Fibroblast of lung (primary cell): ENCODE measurements at regions not wholly inside any gene's neighbourhood (a gene's known extent, or its start where the extent isn't known, plus 50 kb on each side); places are given as distances from the start of the nearest gene placed in this dataset.

Experiments used
- DNase-seq, 2 donors: peaks; one replicate each; pipeline versions ENCODE4 v3.0.0 to v3.0.0-alpha.2; 2010; ENCODE audit warnings: low read depth in 2 of 2
- H2AFZ ChIP-seq: 2 replicates; pipeline ENCODE4 v1.5.1; 2012; ENCODE audit warnings: low read length, control low read depth, inconsistent platforms
- H3K27ac ChIP-seq: 2 replicates; pipeline ENCODE4 v1.5.1; 2011; ENCODE audit warnings: low read length, control low read depth; ENCODE audit not compliant: insufficient read depth
- H3K27me3 ChIP-seq: 2 replicates; pipeline ENCODE4 v1.5.1; 2011; ENCODE audit warnings: mild to moderate bottlenecking, low read length; ENCODE audit not compliant: control insufficient read depth, insufficient read depth
- H3K36me3 ChIP-seq: 2 replicates; pipeline ENCODE4 v1.5.1; 2011; ENCODE audit warnings: low read length; ENCODE audit not compliant: control insufficient read depth, insufficient read depth
- H3K4me1 ChIP-seq: 2 replicates; pipeline ENCODE4 v1.5.1; 2011; ENCODE audit warnings: low read length; ENCODE audit not compliant: control insufficient read depth, insufficient read depth; ENCODE audit errors: extremely low read depth
- H3K4me2 ChIP-seq: 2 replicates; pipeline ENCODE4 v1.5.1; 2011; ENCODE audit warnings: low read length, control low read depth; ENCODE audit not compliant: insufficient read depth; ENCODE audit errors: extremely low read depth
- H3K4me3 ChIP-seq, 4 experiments: fragments of 200-600 bp in 1 of 4; sonication (generic) in 1 of 4; replicated peaks in 1 of 4; 2 replicates each; pipeline ENCODE4 v1.5.1; 2011 to 2016; ENCODE audit warnings: low read length in 4 of 4, low read depth in 3 of 4, mild to moderate bottlenecking in 3 of 4, control low read depth in 2 of 4, inconsistent platforms in 1 of 4, mixed read lengths in 1 of 4; ENCODE audit not compliant: insufficient read depth in 1 of 4; ENCODE audit errors: control extremely low read depth in 1 of 4
- H3K79me2 ChIP-seq: 2 replicates; pipeline ENCODE4 v1.5.1; 2012; ENCODE audit warnings: mild to moderate bottlenecking, low read length, inconsistent platforms; ENCODE audit not compliant: control insufficient read depth, insufficient read depth
- H3K9ac ChIP-seq: 2 replicates; pipeline ENCODE4 v1.5.1; 2011; ENCODE audit warnings: mild to moderate bottlenecking, low read length, control low read depth; ENCODE audit not compliant: insufficient read depth
- H3K9me3 ChIP-seq: 2 replicates; pipeline ENCODE4 v1.5.1; 2012; ENCODE audit warnings: low read depth, low read length; ENCODE audit not compliant: control insufficient read depth, insufficient read depth
- H4K20me1 ChIP-seq: 2 replicates; pipeline ENCODE4 v1.5.1; 2011; ENCODE audit warnings: low read length; ENCODE audit not compliant: control insufficient read depth, insufficient read depth; ENCODE audit errors: extremely low read depth
- EZH2 ChIP-seq: IDR thresholded peaks from 2 replicates; pipeline ENCODE4 v1.5.1; 2012; ENCODE audit warnings: low read length, control low read depth, mild to moderate bottlenecking; ENCODE audit errors: missing control alignments
- TF ChIP-seq, protein P1 (sequence below), 2 donors: IDR thresholded peaks in 1 of 2; conservative IDR thresholded peaks in 1 of 2; 1 replicate in 1 of 2; 2 replicates in 1 of 2; pipeline ENCODE4 v1.5.1; 2011 to 2012; ENCODE audit warnings: low read length in 2 of 2, control low read depth in 1 of 2, inconsistent platforms in 1 of 2, low read depth in 1 of 2, mild to moderate bottlenecking in 1 of 2

DNA sequence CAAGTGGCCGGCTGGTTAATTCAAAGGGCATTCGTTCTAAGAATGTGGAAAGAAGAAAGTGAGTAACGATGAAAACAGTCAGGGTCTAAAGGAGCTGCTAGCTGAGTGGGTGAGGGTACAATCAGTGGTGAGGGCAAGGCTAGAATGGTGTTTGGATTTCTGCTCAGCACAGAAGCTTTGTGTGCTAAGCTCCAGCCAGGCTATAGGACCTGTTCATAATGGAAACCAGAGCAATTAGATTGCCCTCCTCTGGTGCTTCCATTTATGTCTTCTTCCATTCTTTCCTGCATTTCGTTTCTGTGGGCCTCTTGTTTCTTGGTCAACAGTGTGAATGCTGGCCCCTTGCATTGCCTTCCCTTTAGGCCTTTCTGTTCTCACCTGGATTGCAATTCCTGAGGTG is 572.9 kb upstream of the CHORDC1 start:
- Histone ChIP-seq H3K9me3 (no peaks in the 10 kb centered on the region), H3K9ac (no peak overlapping the region)

DNA sequence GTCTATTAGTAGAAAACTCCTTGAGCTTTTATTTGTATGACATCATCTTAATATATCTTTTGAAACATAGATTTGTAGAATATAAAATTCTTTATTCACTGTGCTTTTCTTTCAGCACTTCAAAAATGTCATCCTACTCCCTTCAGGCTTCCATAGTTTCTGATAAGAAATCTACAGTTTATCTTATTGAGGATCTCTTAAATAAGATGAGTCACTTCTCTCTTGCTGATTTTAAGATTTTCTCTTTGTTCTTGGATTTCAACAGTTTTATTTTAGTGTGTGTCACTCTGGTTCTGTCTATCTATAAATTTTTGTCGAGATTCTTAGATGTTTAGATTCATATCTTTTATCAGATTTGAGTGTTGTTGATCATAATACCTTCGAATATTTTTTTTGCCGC is 566.1 kb upstream of the CHORDC1 start:
- Histone ChIP-seq H3K9me3 (no peaks in the 10 kb centered on the region), H3K4me1 (no peaks in the 10 kb centered on the region), H2AFZ (no peak overlapping the region), H3K27ac (no peak overlapping the region), H3K9ac (no peak overlapping the region), H3K4me3 (no peak overlapping the region), H4K20me1 (no peaks in the 10 kb centered on the region), H3K36me3 (no peaks in the 10 kb centered on the region), H3K79me2 (no peaks in the 10 kb centered on the region), H3K4me2 (no peak overlapping the region), H3K27me3 (no peaks in the 10 kb centered on the region)
- no peak for DNase-seq
- TF ChIP-seq, protein P1, sequence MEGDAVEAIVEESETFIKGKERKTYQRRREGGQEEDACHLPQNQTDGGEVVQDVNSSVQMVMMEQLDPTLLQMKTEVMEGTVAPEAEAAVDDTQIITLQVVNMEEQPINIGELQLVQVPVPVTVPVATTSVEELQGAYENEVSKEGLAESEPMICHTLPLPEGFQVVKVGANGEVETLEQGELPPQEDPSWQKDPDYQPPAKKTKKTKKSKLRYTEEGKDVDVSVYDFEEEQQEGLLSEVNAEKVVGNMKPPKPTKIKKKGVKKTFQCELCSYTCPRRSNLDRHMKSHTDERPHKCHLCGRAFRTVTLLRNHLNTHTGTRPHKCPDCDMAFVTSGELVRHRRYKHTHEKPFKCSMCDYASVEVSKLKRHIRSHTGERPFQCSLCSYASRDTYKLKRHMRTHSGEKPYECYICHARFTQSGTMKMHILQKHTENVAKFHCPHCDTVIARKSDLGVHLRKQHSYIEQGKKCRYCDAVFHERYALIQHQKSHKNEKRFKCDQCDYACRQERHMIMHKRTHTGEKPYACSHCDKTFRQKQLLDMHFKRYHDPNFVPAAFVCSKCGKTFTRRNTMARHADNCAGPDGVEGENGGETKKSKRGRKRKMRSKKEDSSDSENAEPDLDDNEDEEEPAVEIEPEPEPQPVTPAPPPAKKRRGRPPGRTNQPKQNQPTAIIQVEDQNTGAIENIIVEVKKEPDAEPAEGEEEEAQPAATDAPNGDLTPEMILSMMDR (conservative IDR thresholded peaks at IDR 0.05 in 1 of 2, IDR thresholded peaks at IDR 0.05 in 1 of 2; ENCODE audit: low read depth in 1 of 2, low read length in 2 of 2): no peak
- TF ChIP-seq EZH2: no peak

More for the DNA sequence above, 572.9 kb upstream of the CHORDC1 start:
- TF ChIP-seq EZH2: no peak
- TF ChIP-seq, protein P1 (conservative IDR thresholded peaks at IDR 0.05 in 1 of 2, IDR thresholded peaks at IDR 0.05 in 1 of 2; ENCODE audit: low read depth in 1 of 2, low read length in 2 of 2): no peak
- H3K4me2 ChIP-seq: no peak overlapping the region
- DNase-seq: no peak
- no peaks in the 10 kb centered on the region for H3K79me2 ChIP-seq
- no peaks in the 10 kb centered on the region for H4K20me1 ChIP-seq
- H2AFZ ChIP-seq: no peak overlapping the region
- H3K4me1 ChIP-seq: no peaks in the 10 kb centered on the region
- H3K27ac ChIP-seq: no peak overlapping the region
- no peak overlapping the region for H3K4me3 ChIP-seq
- H3K36me3 ChIP-seq: no peaks in the 10 kb centered on the region
- no peaks in the 10 kb centered on the region for H3K27me3 ChIP-seq

DNA sequence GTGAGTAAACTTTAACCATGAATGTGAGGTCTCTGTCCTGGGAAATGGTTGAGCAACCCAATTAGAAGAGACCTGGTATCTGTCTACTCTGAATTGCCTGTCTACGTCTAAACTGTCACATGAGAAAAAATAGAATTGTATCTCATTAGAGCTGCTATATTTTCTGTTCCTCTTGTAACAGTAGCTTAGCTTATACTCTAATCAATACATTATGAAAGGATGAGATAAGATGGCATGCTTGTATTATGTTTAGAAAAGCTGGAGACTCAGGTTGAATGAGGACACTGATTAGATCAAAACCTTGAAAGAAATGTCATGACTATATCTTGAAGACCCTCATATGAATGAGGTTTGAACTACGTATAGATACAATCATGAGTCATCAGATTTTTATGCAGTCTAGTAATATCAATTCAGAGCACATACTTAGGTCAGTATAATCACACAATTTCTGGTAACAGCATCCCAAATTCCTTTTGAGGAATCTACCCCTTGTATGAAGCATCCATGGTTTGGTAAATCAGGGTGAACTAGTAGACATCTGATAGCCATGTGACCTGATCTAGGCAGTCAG is 561.5 kb upstream of the CHORDC1 start:
- no peak overlapping the region for H3K27ac ChIP-seq
- no peak overlapping the region for H2AFZ ChIP-seq
- DNase-seq: no peak
- H4K20me1 ChIP-seq: no peaks in the 10 kb centered on the region
- H3K79me2 ChIP-seq: no peaks in the 10 kb centered on the region
- H3K9ac ChIP-seq: no peak overlapping the region
- H3K9me3 ChIP-seq: no peaks in the 10 kb centered on the region
- no peak overlapping the region for H3K4me2 ChIP-seq
- H3K36me3 ChIP-seq: no peaks in the 10 kb centered on the region
- H3K4me1 ChIP-seq: no peaks in the 10 kb centered on the region
- H3K4me3 ChIP-seq: no peak overlapping the region
- TF ChIP-seq, protein P1 (conservative IDR thresholded peaks at IDR 0.05 in 1 of 2, IDR thresholded peaks at IDR 0.05 in 1 of 2; ENCODE audit: low read depth in 1 of 2, low read length in 2 of 2): no peak
- no peak for TF ChIP-seq EZH2
- H3K27me3 ChIP-seq: no peaks in the 10 kb centered on the region
